Panc1 (cell line): ENCODE measurements at regions not wholly inside any gene's neighbourhood (a gene's known extent, or its start where the extent isn't known, plus 50 kb on each side); places are given as distances from the start of the nearest gene placed in this dataset.

Experiments used
- POLR2AphosphoS5 ChIP-seq: IDR thresholded peaks from 2 replicates; pipeline ENCODE4 v1.6.1; 2012; ENCODE audit warnings: mild to moderate bottlenecking, low read depth, low read length, moderate library complexity
- SIN3A ChIP-seq: IDR thresholded peaks from 2 replicates; pipeline ENCODE4 v1.6.1; 2012; ENCODE audit warnings: low read depth, mild to moderate bottlenecking, low read length, moderate library complexity, borderline replicate concordance; ENCODE audit not compliant: insufficient read depth
- TCF7L2 ChIP-seq: IDR thresholded peaks from 2 replicates; pipeline ENCODE4 v1.6.1; 2011; ENCODE audit warnings: mild to moderate bottlenecking, low read depth, low read length, inconsistent platforms
- TF ChIP-seq, protein P1 (sequence below): fragments of 450-650 bp; IDR thresholded peaks from 2 replicates; pipeline ENCODE4 v1.5.1; 2017; ENCODE audit warnings: mild to moderate bottlenecking
- TF ChIP-seq, protein P2 (sequence below), 2 experiments: IDR thresholded peaks; 2 replicates each; pipeline ENCODE4 v1.6.1; 2011 to 2012; ENCODE audit warnings: low read depth in 2 of 2, control low read depth in 1 of 2, low read length in 1 of 2, mild to moderate bottlenecking in 1 of 2, moderate library complexity in 1 of 2; ENCODE audit not compliant: insufficient read depth in 1 of 2

- TF ChIP-seq, protein P1, sequence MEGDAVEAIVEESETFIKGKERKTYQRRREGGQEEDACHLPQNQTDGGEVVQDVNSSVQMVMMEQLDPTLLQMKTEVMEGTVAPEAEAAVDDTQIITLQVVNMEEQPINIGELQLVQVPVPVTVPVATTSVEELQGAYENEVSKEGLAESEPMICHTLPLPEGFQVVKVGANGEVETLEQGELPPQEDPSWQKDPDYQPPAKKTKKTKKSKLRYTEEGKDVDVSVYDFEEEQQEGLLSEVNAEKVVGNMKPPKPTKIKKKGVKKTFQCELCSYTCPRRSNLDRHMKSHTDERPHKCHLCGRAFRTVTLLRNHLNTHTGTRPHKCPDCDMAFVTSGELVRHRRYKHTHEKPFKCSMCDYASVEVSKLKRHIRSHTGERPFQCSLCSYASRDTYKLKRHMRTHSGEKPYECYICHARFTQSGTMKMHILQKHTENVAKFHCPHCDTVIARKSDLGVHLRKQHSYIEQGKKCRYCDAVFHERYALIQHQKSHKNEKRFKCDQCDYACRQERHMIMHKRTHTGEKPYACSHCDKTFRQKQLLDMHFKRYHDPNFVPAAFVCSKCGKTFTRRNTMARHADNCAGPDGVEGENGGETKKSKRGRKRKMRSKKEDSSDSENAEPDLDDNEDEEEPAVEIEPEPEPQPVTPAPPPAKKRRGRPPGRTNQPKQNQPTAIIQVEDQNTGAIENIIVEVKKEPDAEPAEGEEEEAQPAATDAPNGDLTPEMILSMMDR = no peak
- TF ChIP-seq, protein P2, sequence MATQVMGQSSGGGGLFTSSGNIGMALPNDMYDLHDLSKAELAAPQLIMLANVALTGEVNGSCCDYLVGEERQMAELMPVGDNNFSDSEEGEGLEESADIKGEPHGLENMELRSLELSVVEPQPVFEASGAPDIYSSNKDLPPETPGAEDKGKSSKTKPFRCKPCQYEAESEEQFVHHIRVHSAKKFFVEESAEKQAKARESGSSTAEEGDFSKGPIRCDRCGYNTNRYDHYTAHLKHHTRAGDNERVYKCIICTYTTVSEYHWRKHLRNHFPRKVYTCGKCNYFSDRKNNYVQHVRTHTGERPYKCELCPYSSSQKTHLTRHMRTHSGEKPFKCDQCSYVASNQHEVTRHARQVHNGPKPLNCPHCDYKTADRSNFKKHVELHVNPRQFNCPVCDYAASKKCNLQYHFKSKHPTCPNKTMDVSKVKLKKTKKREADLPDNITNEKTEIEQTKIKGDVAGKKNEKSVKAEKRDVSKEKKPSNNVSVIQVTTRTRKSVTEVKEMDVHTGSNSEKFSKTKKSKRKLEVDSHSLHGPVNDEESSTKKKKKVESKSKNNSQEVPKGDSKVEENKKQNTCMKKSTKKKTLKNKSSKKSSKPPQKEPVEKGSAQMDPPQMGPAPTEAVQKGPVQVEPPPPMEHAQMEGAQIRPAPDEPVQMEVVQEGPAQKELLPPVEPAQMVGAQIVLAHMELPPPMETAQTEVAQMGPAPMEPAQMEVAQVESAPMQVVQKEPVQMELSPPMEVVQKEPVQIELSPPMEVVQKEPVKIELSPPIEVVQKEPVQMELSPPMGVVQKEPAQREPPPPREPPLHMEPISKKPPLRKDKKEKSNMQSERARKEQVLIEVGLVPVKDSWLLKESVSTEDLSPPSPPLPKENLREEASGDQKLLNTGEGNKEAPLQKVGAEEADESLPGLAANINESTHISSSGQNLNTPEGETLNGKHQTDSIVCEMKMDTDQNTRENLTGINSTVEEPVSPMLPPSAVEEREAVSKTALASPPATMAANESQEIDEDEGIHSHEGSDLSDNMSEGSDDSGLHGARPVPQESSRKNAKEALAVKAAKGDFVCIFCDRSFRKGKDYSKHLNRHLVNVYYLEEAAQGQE (IDR thresholded peaks at IDR 0.05; ENCODE audit: insufficient read depth in 1 of 2, low read depth in 2 of 2, low read length in 1 of 2) = no peak
- TF ChIP-seq POLR2AphosphoS5 (no peak), SIN3A (no peak), TCF7L2 (no peak)
Measured at GRCh38 chr10:32141018-32141807, 85.0 kb upstream of the KIF5B start.
